ENCODE measurements at regions not wholly inside any gene's neighbourhood (a gene's known extent, or its start where the extent isn't known, plus 50 kb on each side); places are given as distances from the start of the nearest gene placed in this dataset.
A peak's percentile ranks its signal among the peaks of the same experiment; 100 is the strongest.

GRCh38 chr5:68745448-68745847 lies 348.4 kb upstream of the SLC30A5 start:
- Histone ChIP-seq H3K4me2 (ENCODE audit: low read depth, low read length) (no peak overlapping the region), H3K9ac (ENCODE audit: insufficient read depth, low read depth, low read length) (no peak overlapping the region), H3K79me2 (ENCODE audit: insufficient read depth, low read length) (no peaks in the 10 kb centered on the region), H3K9me3 (ENCODE audit: low read length) (no peaks in the 10 kb centered on the region), H3K4me3 (replicated peaks in 1 of 3; ENCODE audit: insufficient read depth in 1 of 3, low read depth in 2 of 3, low read length in 3 of 3) (no peak overlapping the region), H2AFZ (ENCODE audit: low read length) (no peak overlapping the region), H3K27me3 (ENCODE audit: control insufficient read depth in 1 of 2, insufficient read depth in 2 of 2, low read length in 2 of 2) (no peaks in the 10 kb centered on the region; a peak in 1 of 5 replicates), H3K4me1 (ENCODE audit: insufficient read depth, low read length) (no peaks in the 10 kb centered on the region), H3K36me3 (replicated peaks in 1 of 2; ENCODE audit: control insufficient read depth in 1 of 2, insufficient read depth in 2 of 2, low read length in 2 of 2) (no peaks in the 10 kb centered on the region), H4K20me1 (ENCODE audit: insufficient read depth, low read length) (no peaks in the 10 kb centered on the region), H3K27ac (ENCODE audit: extremely low read length, insufficient read depth, low read length) (no peak overlapping the region)
- TF ChIP-seq STAG1 (CRISPR knock-in tag; IDR thresholded peaks at IDR 0.05) (peak; percentile 23; the same call in 1 of the 2 replicates), GABPB1 (CRISPR knock-in tag; IDR thresholded peaks at IDR 0.05) (no peak)
- FAIRE-seq (no peak), ATAC-seq (no peak), DNase-seq (ENCODE audit: low spot score) (no peak)
- in situ Hi-C loops (cut with HindIII; ENCODE audit: extremely low pct_ligation_motif_present, low pct_unique_long_range_greater_than_20kb) (no loop called here), intact Hi-C loops (cut with micrococcal nuclease; ENCODE audit: unreplicated experiment) (no loop called here)
- POLR2A ChIA-PET = no interaction called here
- no TSS peak for BruUV-seq (replicated peaks)
- CTCF ChIA-PET (ENCODE audit: low intra/inter-chr PET ratio, low total read pairs) = no interaction called here

- POLR2A ChIA-PET = no interaction called here
- no peaks in the 10 kb centered on the region; a peak in 1 of 5 replicates for H3K27me3 ChIP-seq (ENCODE audit: control insufficient read depth in 1 of 2, insufficient read depth in 2 of 2, low read length in 2 of 2)
- no peak overlapping the region for H3K9ac ChIP-seq (ENCODE audit: insufficient read depth, low read depth, low read length)
- no peak overlapping the region for H3K27ac ChIP-seq (ENCODE audit: extremely low read length, insufficient read depth, low read length)
- no peak overlapping the region for H3K4me2 ChIP-seq (ENCODE audit: low read depth, low read length)
- H2AFZ ChIP-seq (ENCODE audit: low read length) = no peak overlapping the region
- in situ Hi-C loops (cut with HindIII; ENCODE audit: extremely low pct_ligation_motif_present, low pct_unique_long_range_greater_than_20kb) = no loop called here
- FAIRE-seq (no peak), ATAC-seq (no peak), DNase-seq (ENCODE audit: low spot score) (no peak)
- H3K79me2 ChIP-seq (ENCODE audit: insufficient read depth, low read length) = no peaks in the 10 kb centered on the region
- 22% methylated on average over 4 of the region's 4 CpGs for WGBS (ENCODE audit: low lambda C conversion rate)
- no peak overlapping the region for H3K4me3 ChIP-seq (replicated peaks in 1 of 3; ENCODE audit: insufficient read depth in 1 of 3, low read depth in 2 of 3, low read length in 3 of 3)
- intact Hi-C loops (cut with micrococcal nuclease; ENCODE audit: unreplicated experiment) = no loop called here
- CTCF ChIA-PET (ENCODE audit: low intra/inter-chr PET ratio, low total read pairs) = no interaction called here
- no peak for TF ChIP-seq NFATC3 (CRISPR knock-in tag; IDR thresholded peaks at IDR 0.05)
- TF ChIP-seq REL (CRISPR knock-in tag; conservative IDR thresholded peaks at IDR 0.05) = no peak
- no peak for TF ChIP-seq TERF1 (CRISPR knock-in tag; IDR thresholded peaks at IDR 0.05)
- TF ChIP-seq ZNF619 (CRISPR knock-in tag; IDR thresholded peaks at IDR 0.05) = no peak
- TF ChIP-seq ZNF580 (CRISPR knock-in tag; IDR thresholded peaks at IDR 0.05; ENCODE audit: borderline replicate concordance, low read depth) = no peak
- no peak for TF ChIP-seq REPIN1 (CRISPR knock-in tag; IDR thresholded peaks at IDR 0.05; ENCODE audit: borderline replicate concordance, low read depth)
- TF ChIP-seq TFE3 (CRISPR knock-in tag; IDR thresholded peaks at IDR 0.05) = no peak
- no peaks in the 10 kb centered on the region for H3K36me3 ChIP-seq (replicated peaks in 1 of 2; ENCODE audit: control insufficient read depth in 1 of 2, insufficient read depth in 2 of 2, low read length in 2 of 2)
- H4K20me1 ChIP-seq (ENCODE audit: insufficient read depth, low read length) = no peaks in the 10 kb centered on the region
- H3K4me1 ChIP-seq (ENCODE audit: insufficient read depth, low read length) = no peaks in the 10 kb centered on the region
- BruUV-seq (replicated peaks) = no TSS peak
- H3K9me3 ChIP-seq (ENCODE audit: low read length) = no peaks in the 10 kb centered on the region
These were observed 347.6 kb upstream of the SLC30A5 start for GRCh38 chr5:68746220-68746619.

Data from HepG2 (cell line).